GM12878 (cell line): ENCODE measurements at regions not wholly inside any gene's neighbourhood (a gene's known extent, or its start where the extent isn't known, plus 50 kb on each side); places are given as distances from the start of the nearest gene placed in this dataset.

ENCODE experiments used
- ATAC-seq: fragments of 200-7000 bp; cut with Tn5 transposase; 3 replicates; pipeline ENCODE4 v1.9.1; 2020; ENCODE audit warnings: mild to moderate bottlenecking, moderate library complexity
- BruUV-seq: library from RNA; stranded (reverse); fragments of 400-500 nt; replicated peaks from 2 replicates; lab custom pipeline; 2021; lab: Mats Ljungman, UMichigan
- CTCF ChIA-PET: fragments of 300-600 bp; sonication (Branson Sonifier 250); formaldehyde crosslinking; extraction: SDS; loops from one replicate; lab custom pipeline; 2021; ENCODE audit warnings: inconsistent platforms; lab: Yijun Ruan, JAX
- POLR2A ChIA-PET: fragments of 350-600 bp; formaldehyde crosslinking; extraction: SDS; loops from one replicate; lab custom pipeline; 2021; ENCODE audit warnings: inconsistent platforms; lab: Charles Lee
- RAD21 ChIA-PET: fragments of 300-600 bp; sonication (Branson Sonifier 250); formaldehyde crosslinking; loops from one replicate; lab custom pipeline; 2023; ENCODE audit warnings: antibody characterized with exemption; ENCODE audit not compliant: unreplicated experiment; lab: Charles Lee
- SMC1A ChIA-PET: fragments of 300-600 bp; sonication (Branson Sonifier 250); formaldehyde crosslinking; loops from one replicate; lab custom pipeline; 2023; ENCODE audit not compliant: unreplicated experiment, uncharacterized antibody; lab: Charles Lee
- DNase-seq: peaks from one replicate; pipeline ENCODE4 v3.0.0-alpha.2; 2011; ENCODE audit warnings: low read depth, low spot score
- FAIRE-seq: peaks from 3 replicates; lab custom pipeline; 2011; peaks lifted over from hg19 to GRCh38; lab: Jason Lieb, UNC
- H2AFZ ChIP-seq: 2 replicates; pipeline ENCODE4 v1.6.0; 2011; ENCODE audit warnings: low read depth, low read length, control low read depth; ENCODE audit not compliant: control insufficient read depth
- H3K27ac ChIP-seq: 2 replicates; pipeline ENCODE4 v1.5.1; 2011; ENCODE audit warnings: control low read depth; ENCODE audit not compliant: control insufficient read depth, insufficient read depth
- H3K27me3 ChIP-seq, 2 experiments: replicated peaks in 1 of 2; 2 replicates each; pipeline versions ENCODE4 v1.6.0 to v1.6.1; 2011; ENCODE audit warnings: low read length in 1 of 2; ENCODE audit not compliant: control insufficient read depth in 2 of 2, insufficient read depth in 2 of 2
- H3K36me3 ChIP-seq, 2 experiments: 2 replicates each; pipeline ENCODE4 v1.5.1; 2011; ENCODE audit warnings: low read length in 1 of 2; ENCODE audit not compliant: control insufficient read depth in 2 of 2, insufficient read depth in 2 of 2
- H3K4me1 ChIP-seq: 2 replicates; pipeline ENCODE4 v1.6.1; 2011; ENCODE audit warnings: mild to moderate bottlenecking, low read length, moderate library complexity, mixed read lengths; ENCODE audit not compliant: control insufficient read depth, insufficient read depth
- H3K4me2 ChIP-seq: 2 replicates; pipeline ENCODE4 v1.6.0; 2011; ENCODE audit warnings: control low read depth; ENCODE audit not compliant: control insufficient read depth, insufficient read depth
- H3K4me3 ChIP-seq: fragments of 200-600 bp; sonication (generic); 2 replicates; pipeline ENCODE4 v1.5.1; 2016
- H3K79me2 ChIP-seq: 2 replicates; pipeline ENCODE4 v1.6.0; 2011; ENCODE audit warnings: low read length; ENCODE audit not compliant: control insufficient read depth, insufficient read depth
- H3K9ac ChIP-seq: 2 replicates; pipeline ENCODE4 v1.8.0; 2011; ENCODE audit warnings: low read length, control low read depth, mixed read lengths; ENCODE audit not compliant: control insufficient read depth, insufficient read depth
- H3K9me3 ChIP-seq: replicated peaks from 3 replicates; pipeline ENCODE4 v1.5.1; 2011; ENCODE audit warnings: mild to moderate bottlenecking, low read length; ENCODE audit not compliant: control insufficient read depth, insufficient read depth
- H4K20me1 ChIP-seq: 2 replicates; pipeline ENCODE4 v1.6.0; 2011; ENCODE audit not compliant: control insufficient read depth, insufficient read depth
- CHD4 ChIP-seq: fragments of 200-600 bp; sonication (generic); IDR thresholded peaks from 2 replicates; pipeline ENCODE4 v1.6.1; 2016; ENCODE audit warnings: mild to moderate bottlenecking
- JUND ChIP-seq: IDR thresholded peaks from 2 replicates; pipeline ENCODE4 v1.6.1; 2012; ENCODE audit warnings: low read depth, mild to moderate bottlenecking, low read length, improper control_type of control experiment, moderate library complexity
- MTA3 ChIP-seq: IDR thresholded peaks from 2 replicates; pipeline ENCODE4 v1.6.1; 2012; ENCODE audit warnings: low read length, inconsistent platforms, borderline replicate concordance
- RAD51 ChIP-seq: fragments of 450-650 bp; IDR thresholded peaks from 2 replicates; pipeline ENCODE4 v1.6.1; 2016; ENCODE audit warnings: moderate library complexity, mild to moderate bottlenecking, inconsistent platforms
- RELB ChIP-seq: fragments of 450-650 bp; IDR thresholded peaks from 2 replicates; pipeline ENCODE4 v1.6.1; 2017; ENCODE audit warnings: low read depth, mild to moderate bottlenecking, moderate library complexity
- TCF3 ChIP-seq: IDR thresholded peaks from 2 replicates; pipeline ENCODE4 v1.6.1; 2012; ENCODE audit warnings: low read depth, mild to moderate bottlenecking, low read length, borderline replicate concordance; ENCODE audit not compliant: insufficient read depth
- WGBS: methylation state at CpG from one replicate; pipeline ENCODE4 v1.1.6; 2016; ENCODE audit warnings: low lambda C conversion rate; ENCODE audit not compliant: insufficient replicate concordance, insufficient coverage; ENCODE audit errors: missing lambda C conversion rate; 5-methylcytosine and 5-hydroxymethylcytosine counted together
- in situ Hi-C: fragments of 300-500 bp; cut with MboI; formaldehyde crosslinking; loops from 9 replicates; pipeline ENCODE4 v1.14.3; 2018; ENCODE audit warnings: mixed read lengths
- intact Hi-C: fragments of 100-400 bp; cut with micrococcal nuclease; formaldehyde crosslinking; loops from one replicate; pipeline ENCODE4 v1.14.2; 2022; ENCODE audit not compliant: unreplicated experiment
- TF ChIP-seq, protein P1 (sequence below): IDR thresholded peaks from 2 replicates; pipeline ENCODE4 v1.6.1; 2011; ENCODE audit warnings: mild to moderate bottlenecking, low read depth, low read length, moderate library complexity; ENCODE audit not compliant: insufficient replicate concordance

DNA sequence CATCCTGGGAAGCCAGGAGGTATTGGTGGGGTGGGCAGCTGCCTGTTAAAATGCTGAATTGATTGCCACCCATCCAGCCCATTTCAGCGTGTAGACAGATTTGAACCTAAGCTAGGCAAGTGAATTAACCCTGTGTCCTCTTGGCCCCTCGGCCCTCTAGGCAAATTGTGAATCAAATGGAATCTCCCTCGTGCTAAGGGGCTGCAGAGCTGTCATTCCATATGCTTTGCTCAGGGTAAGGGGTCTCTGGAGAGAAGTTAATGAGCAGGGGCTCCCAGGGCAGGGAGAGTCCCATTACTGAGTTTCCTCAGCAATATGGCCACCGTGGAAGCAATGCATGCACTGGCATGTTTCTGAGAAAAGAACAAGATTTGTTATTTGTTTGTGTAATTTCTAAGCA, 117.7 kb upstream of the RCN1 start:
- H3K9ac ChIP-seq: no peak overlapping the region
- no peaks in the 10 kb centered on the region for H3K79me2 ChIP-seq
- TF ChIP-seq CHD4: no peak
- TF ChIP-seq RAD51: no peak
- no peak for TF ChIP-seq JUND
- no peak for TF ChIP-seq MTA3
- TF ChIP-seq, protein P1, sequence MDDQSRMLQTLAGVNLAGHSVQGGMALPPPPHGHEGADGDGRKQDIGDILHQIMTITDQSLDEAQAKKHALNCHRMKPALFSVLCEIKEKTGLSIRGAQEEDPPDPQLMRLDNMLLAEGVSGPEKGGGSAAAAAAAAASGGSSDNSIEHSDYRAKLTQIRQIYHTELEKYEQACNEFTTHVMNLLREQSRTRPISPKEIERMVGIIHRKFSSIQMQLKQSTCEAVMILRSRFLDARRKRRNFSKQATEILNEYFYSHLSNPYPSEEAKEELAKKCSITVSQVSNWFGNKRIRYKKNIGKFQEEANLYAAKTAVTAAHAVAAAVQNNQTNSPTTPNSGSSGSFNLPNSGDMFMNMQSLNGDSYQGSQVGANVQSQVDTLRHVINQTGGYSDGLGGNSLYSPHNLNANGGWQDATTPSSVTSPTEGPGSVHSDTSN: no peak
- no peak for TF ChIP-seq TCF3
- TF ChIP-seq RELB: no peak
- no peak overlapping the region for H3K4me2 ChIP-seq
- in situ Hi-C loops: no loop called here
- CTCF ChIA-PET: interaction anchor here (0.6 to 0.9 kb wide), 3 partner anchors 18 to 377 kb away, joined by 3 read pairs; no protein-coding TSS in a partner anchor
- intact Hi-C loops: no loop called here
- 29% methylated on average over 4 of the region's 4 CpGs for WGBS
- no peak for DNase-seq
- H4K20me1 ChIP-seq: no peaks in the 10 kb centered on the region
- no peak overlapping the region for H3K27ac ChIP-seq
- H3K4me1 ChIP-seq: no peaks in the 10 kb centered on the region
- H2AFZ ChIP-seq: no peak overlapping the region
- BruUV-seq: no TSS peak
- peaks cover 0 to 2% of the 10 kb centered on the region in 2 experiments; a peak in 3 of 4 replicates for H3K27me3 ChIP-seq
- ATAC-seq: no peak
- POLR2A ChIA-PET: no interaction called here
- H3K36me3 ChIP-seq: no peaks in the 10 kb centered on the region
- H3K9me3 ChIP-seq: no peaks in the 10 kb centered on the region; the same call in 2 of the 3 replicates
- RAD21 ChIA-PET: interaction anchor here (0.9 to 1.4 kb wide), 3 partner anchors 15 to 59 kb away, joined by 3 to 10 read pairs (median 4); no protein-coding TSS in a partner anchor
- H3K4me3 ChIP-seq: no peak overlapping the region
- no peak for FAIRE-seq
- SMC1A ChIA-PET: interaction anchor here (0.8 to 3.8 kb wide), 3 partner anchors 14 to 34 kb away, joined by 3 to 17 read pairs (median 5); no protein-coding TSS in a partner anchor
